GM19328 (cell line): ENCODE measurements at regions not wholly inside any gene's neighbourhood (a gene's known extent, or its start where the extent isn't known, plus 50 kb on each side); places are given as distances from the start of the nearest gene placed in this dataset.
"Not testable (repeated sequence)": the region's sequence is repeated elsewhere in the genome, so short reads cannot be mapped to it uniquely, and the experiment has no call there.

Experiments used
- ATAC-seq: cut with Tn5 transposase; IDR thresholded peaks from one replicate; pipeline ENCODE4 v1.9.1; 2021; ENCODE audit warnings: mild to moderate bottlenecking, moderate library complexity; ENCODE audit not compliant: unreplicated experiment

- ATAC-seq, result no peak
Measured at GRCh38 chr2:11877764-11878163, 131.3 kb downstream of the LPIN1 start.

- ATAC-seq, result not testable (repeated sequence)
Measured at GRCh38 chr2:11885253-11885652, 138.8 kb downstream of the LPIN1 start.

- ATAC-seq, result not testable (repeated sequence)
Measured at GRCh38 chr2:11886899-11887298, 140.5 kb downstream of the LPIN1 start.

DNA sequence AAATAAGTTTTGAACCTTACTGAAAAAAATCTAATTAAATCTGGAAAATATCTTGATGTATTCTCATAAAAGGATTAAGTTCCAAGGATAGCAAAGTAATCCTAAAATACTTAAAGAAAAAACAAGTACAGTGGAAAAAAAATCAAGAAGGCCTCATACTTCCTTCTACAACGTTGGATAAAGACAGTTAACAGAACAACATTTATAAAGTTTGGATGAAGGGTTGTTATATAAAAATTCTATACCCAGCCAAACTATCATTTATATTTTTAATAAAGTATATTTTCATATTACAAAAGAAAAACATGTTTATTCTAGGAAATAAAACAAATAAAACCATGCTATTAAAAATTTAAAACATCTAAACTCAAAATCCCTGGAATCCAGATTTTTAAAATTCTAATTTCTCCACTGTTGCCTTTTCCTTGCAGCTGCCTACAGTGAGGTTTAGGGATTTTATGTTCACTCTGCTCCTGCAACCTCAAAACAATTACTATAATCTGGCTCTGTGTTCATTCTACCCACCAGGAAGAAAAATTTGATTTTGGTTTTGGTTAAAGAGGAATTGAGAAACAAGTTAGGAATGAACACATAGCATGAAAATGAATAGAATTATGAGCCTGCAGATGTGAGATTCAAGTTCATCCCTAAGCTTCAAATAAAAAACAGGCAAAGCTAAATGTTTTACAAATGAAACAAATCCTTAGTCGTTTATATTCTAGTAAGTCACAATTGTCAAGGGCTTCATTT is 142.8 kb downstream of the LPIN1 start:
- no peak for ATAC-seq

- no peak for ATAC-seq
Measured at GRCh38 chr2:11889854-11890253, 143.4 kb downstream of the LPIN1 start.

DNA sequence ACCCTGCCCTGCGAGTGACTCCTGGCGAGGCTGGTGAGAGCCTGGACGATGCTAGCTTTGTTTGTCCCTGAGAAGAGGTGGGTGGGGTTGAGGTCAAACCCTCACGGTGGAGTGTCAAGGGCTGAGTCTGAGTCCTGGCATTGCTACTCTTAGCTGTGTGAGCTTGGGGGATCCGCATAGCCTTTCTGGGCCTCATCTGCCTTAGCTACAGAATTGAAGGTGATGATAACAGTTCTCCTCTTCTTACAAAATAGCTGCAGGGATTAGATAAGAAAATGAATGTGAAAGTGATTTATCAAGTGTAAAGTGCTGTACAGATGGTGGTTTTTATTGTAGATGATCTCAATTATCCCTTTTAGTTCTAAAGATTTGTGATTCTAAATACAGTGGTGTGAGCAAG is 144.6 kb downstream of the LPIN1 start:
- ATAC-seq, result no peak

DNA sequence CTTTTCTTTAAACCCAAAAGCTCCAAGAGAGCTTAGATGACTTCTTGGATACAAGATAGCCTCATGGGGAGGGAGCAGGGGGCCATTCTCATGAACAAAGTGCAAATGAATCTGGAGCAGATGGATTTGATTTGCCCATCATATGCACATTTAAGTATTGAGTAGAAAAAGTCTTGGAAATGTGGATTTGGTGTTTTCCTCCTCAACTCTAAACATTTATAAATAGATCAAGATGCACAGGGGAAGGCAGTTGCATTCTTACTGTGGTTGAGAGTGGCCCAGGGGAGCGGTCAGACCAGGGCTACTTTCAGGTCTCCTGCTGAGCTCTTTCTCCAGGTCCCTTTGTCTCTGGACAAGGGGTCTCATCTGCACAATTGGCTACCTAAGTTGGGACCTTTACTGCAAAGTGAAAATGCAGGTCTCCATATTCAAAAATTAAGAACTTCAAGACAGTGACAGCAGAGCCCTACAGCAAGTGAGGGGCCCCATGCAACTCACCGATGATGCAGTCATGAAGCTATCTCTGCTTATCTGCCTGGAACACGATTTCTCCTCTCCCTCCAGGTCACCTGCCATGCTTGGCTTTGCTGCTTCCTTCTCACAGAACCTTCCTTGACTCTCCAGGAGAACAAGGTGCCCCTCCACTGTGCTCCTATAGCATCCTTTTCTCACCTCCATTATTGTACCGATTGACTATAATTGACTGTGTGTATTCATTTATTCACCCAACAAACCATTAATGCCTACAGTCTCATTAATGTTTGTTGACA is 145.4 kb downstream of the LPIN1 start:
- ATAC-seq, result no peak

GRCh38 chr2:11896386-11896785 is 150.0 kb downstream of the LPIN1 start:
- ATAC-seq, result no peak

GRCh38 chr2:11898576-11898975 is 152.1 kb downstream of the LPIN1 start:
- ATAC-seq, result no peak

DNA sequence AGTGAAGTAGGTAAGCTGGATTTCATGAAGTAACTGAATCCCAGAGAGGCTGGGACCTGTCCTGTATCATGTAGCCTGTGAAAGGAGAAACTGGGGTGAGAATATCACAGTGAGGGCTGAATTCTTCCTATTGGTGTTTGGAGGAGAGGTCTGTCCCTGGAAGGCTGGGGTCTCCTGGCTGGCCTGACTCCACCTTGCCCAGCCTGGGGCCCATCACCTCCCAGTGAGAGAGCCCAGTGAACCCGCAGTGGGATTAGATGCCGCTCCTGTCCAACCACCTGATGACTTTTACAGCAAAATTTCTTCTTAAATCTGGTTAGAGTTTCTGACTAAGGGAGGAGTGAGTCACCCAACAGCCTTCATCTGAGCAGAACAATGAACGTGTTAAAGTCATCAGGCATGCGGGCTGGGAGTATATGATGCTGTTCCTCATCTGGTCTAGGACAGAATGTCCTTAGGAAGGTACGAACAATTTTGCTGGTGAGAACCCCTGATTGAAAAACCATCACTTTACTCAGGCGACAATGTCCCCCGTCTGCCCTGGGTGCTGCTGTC is 152.9 kb downstream of the LPIN1 start:
- no peak for ATAC-seq

DNA sequence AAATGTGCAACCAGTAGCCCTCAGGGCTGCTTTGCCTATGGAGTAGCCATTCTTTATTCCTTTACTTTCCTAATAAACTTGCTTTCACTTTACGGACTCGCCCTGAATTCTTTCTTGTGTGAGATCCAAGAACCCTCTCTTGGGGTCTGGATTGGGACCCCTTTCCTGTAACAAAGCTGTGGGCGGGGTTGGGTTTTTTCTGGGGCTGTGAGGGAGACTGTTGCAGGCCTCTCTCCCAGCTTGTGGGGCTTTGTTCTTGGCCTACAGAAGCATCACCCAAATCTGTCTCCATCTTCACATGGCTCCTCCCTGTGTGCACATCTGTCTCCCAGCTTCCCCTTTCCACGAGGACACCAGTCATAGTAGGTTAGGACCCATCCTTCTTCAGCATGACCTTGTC is 154.5 kb downstream of the LPIN1 start:
- not testable (repeated sequence) for ATAC-seq

GRCh38 chr2:11901351-11902069 is 155.1 kb downstream of the LPIN1 start:
- no peak for ATAC-seq

- no peak for ATAC-seq
Measured at GRCh38 chr2:11903085-11903606, 156.7 kb downstream of the LPIN1 start.

GRCh38 chr2:11904029-11904428 is 157.6 kb downstream of the LPIN1 start:
- peak; percentile 87 for ATAC-seq

DNA sequence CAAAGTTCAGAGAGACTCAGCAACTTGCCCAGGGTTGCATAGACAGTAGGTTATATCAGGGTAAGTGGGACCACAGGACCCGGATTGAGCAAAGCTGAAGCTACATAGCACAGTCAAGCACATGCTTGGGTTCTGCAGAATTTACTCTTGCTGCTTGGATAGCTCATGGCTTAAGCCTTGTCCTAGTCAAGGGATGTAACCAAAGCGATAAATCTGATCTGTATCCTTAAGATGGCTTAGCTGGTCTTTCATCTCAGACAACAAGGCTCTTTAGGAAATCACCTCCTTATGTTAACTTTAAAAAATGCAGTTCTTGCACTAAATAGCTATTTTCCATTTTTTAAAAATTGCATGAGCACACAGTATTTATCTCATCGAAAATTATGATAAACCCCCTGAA is 158.5 kb downstream of the LPIN1 start:
- no peak for ATAC-seq

DNA sequence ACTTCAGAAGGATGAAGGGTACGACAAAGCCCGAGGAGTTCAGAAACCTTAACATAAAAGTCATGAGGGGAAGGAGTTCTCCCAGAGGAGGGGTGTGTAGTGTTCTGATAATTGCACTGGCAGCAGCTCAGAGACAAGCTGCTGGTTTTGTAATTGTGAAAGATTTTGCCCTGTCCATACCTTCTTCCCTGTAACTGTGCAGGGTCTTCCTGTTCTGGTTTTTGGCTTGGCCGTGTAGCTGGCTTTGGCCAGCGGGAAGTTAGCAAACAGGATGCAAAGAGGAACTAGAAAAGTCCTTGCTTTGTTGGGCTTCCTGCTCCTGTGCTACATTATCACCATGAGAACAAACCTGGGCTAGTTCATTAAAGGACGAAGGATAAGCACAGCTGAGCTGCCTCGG is 160.8 kb downstream of the LPIN1 start:
- ATAC-seq, result no peak

GRCh38 chr2:11910971-11911370 is 164.5 kb downstream of the LPIN1 start:
- no peak for ATAC-seq

- ATAC-seq, result no peak
Measured at GRCh38 chr2:11912980-11913379, 166.5 kb downstream of the LPIN1 start.

GRCh38 chr2:11914455-11914854 is 168.0 kb downstream of the LPIN1 start:
- no peak for ATAC-seq

GRCh38 chr2:11915650-11916049 is 169.2 kb downstream of the LPIN1 start:
- ATAC-seq, result no peak

DNA sequence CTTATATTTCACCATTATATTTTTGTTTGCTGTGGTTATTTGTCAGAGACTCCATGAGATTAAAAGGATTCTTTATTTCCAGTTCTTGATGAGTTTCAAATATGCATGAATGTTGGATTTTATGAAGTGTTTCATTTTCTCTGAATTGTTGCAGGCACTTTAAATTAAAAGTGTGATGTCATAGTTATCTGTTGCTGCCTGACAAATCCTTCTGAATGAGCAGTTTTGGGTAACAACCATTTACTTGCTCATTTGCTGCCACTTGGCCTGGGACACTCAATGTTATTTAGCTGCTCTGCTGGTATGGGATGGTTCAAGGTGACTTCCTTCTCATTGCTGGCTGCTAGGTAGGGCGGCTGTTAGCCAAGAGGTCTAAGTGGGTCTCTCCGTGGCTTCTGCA is 173.5 kb downstream of the LPIN1 start:
- no peak for ATAC-seq
